Esophagus muscularis mucosa (tissue), 3 donors: ENCODE measurements at regions not wholly inside any gene's neighbourhood (a gene's known extent, or its start where the extent isn't known, plus 50 kb on each side); places are given as distances from the start of the nearest gene placed in this dataset.
"Not testable (repeated sequence)": the region's sequence is repeated elsewhere in the genome, so short reads cannot be mapped to it uniquely, and the experiment has no call there.

Source experiments
- EP300 ChIP-seq: sonication (generic); formaldehyde crosslinking; IDR thresholded peaks from one replicate; pipeline ENCODE4 v1.6.1; 2017; ENCODE audit warnings: antibody characterized with exemption
- TF ChIP-seq, protein P1 (sequence below), 3 experiments: fragments of 200-600 bp in 2 of 3; fragments of 450-650 bp in 1 of 3; sonication (generic) in 2 of 3; IDR thresholded peaks; one replicate each; pipeline ENCODE4 v1.5.1; 2017 to 2019; ENCODE audit warnings: antibody characterized with exemption in 3 of 3, mild to moderate bottlenecking in 2 of 3, moderate library complexity in 1 of 3

DNA sequence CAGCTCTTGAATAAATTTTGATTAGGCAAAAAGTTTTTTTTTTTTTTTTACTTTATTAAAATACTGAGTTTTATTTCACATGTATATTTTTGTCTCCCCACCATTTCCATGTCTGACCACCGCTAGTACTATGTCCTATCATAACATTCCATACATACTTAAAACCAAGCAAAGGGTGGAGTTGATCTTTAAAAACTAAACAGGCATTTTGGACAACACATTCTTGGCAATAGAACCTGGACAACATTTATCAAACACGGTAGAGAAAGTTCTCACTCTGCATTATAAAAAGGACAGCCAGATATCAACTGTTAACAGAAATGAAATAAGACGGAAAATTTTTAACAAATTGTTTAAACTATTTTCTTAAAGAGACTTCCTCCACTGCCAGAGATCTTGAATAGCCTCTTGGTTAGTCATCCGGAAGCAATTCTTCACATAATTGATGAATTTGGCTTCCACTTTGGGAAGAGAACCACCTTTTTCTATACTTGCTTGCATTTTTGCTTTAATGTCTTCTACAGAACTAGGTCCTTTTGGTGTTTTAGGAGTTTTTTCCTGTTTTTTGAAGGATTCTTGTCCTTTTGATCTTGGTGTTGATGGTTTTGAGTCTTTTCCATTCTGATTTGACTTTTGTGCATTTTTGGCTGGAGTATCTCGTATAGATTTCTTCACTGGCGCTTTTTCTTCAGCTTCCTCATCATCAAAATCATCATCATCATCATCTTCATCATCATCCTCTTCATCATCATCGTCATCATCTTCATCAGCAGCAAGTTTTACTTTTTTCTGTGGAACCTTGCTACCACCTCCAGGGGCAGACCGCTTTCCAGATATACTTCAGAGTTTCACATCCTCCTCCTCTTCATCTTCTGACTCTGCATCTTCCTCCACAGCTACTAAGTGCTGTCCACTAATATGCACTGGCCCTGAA, 58.7 kb downstream of the POU5F2 start:
- not testable (repeated sequence) for TF ChIP-seq EP300
- TF ChIP-seq, protein P1, sequence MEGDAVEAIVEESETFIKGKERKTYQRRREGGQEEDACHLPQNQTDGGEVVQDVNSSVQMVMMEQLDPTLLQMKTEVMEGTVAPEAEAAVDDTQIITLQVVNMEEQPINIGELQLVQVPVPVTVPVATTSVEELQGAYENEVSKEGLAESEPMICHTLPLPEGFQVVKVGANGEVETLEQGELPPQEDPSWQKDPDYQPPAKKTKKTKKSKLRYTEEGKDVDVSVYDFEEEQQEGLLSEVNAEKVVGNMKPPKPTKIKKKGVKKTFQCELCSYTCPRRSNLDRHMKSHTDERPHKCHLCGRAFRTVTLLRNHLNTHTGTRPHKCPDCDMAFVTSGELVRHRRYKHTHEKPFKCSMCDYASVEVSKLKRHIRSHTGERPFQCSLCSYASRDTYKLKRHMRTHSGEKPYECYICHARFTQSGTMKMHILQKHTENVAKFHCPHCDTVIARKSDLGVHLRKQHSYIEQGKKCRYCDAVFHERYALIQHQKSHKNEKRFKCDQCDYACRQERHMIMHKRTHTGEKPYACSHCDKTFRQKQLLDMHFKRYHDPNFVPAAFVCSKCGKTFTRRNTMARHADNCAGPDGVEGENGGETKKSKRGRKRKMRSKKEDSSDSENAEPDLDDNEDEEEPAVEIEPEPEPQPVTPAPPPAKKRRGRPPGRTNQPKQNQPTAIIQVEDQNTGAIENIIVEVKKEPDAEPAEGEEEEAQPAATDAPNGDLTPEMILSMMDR (IDR thresholded peaks at IDR 0.05), result not testable (repeated sequence)
